ENCODE measurements at regions not wholly inside any gene's neighbourhood (a gene's known extent, or its start where the extent isn't known, plus 50 kb on each side); places are given as distances from the start of the nearest gene placed in this dataset.
"Not testable (repeated sequence)": the region's sequence is repeated elsewhere in the genome, so short reads cannot be mapped to it uniquely, and the experiment has no call there.

GRCh38 chr2:90325796-90326353 lies 1634.4 kb downstream of the RPIA start:
- TF ChIP-seq CTCF (IDR thresholded peaks at IDR 0.05); ZFX (IDR thresholded peaks at IDR 0.05; ENCODE audit: borderline replicate concordance): not testable (repeated sequence)
